B cell (primary cell): ENCODE measurements at regions not wholly inside any gene's neighbourhood (a gene's known extent, or its start where the extent isn't known, plus 50 kb on each side); places are given as distances from the start of the nearest gene placed in this dataset.

Experiments used
- CTCF ChIP-seq: fragments of 200-600 bp; IDR thresholded peaks from one replicate; pipeline ENCODE4 v1.8.0; 2022; ENCODE audit warnings: antibody characterized with exemption, mild to moderate bottlenecking
- EZH2 ChIP-seq: IDR thresholded peaks from 2 replicates; pipeline ENCODE4 v1.6.1; 2012; ENCODE audit warnings: borderline replicate concordance, low read depth, mild to moderate bottlenecking, moderate library complexity, low read length; ENCODE audit not compliant: insufficient read depth, poor library complexity, severe bottlenecking

GRCh38 chr12:89134213-89134770, 218.0 kb downstream of the DUSP6 start:
- TF ChIP-seq CTCF (no peak), EZH2 (no peak)
